ENCODE measurements at regions not wholly inside any gene's neighbourhood (a gene's known extent, or its start where the extent isn't known, plus 50 kb on each side); places are given as distances from the start of the nearest gene placed in this dataset.
"Not testable (repeated sequence)": the region's sequence is repeated elsewhere in the genome, so short reads cannot be mapped to it uniquely, and the experiment has no call there.

- no peak overlapping the region for H3K27ac ChIP-seq (ENCODE audit: low read depth in 1 of 2, low read length in 2 of 2)
- H3K27me3 ChIP-seq (ENCODE audit: control insufficient read depth in 4 of 4, insufficient read depth in 4 of 4, low read length in 3 of 4), result no peaks in the 10 kb centered on the region
- H3K9me3 ChIP-seq (ENCODE audit: control insufficient read depth in 4 of 4, low read length in 3 of 4), result peaks cover 0 to 3% (median 0%) of the 10 kb centered on the region in 4 donors
- no peak overlapping the region for H3K4me3 ChIP-seq (ENCODE audit: low read depth in 1 of 3, low read length in 3 of 3)
- WGBS, result 39% methylated on average over 2 of the region's 2 CpGs
- TF ChIP-seq JUND (IDR thresholded peaks at IDR 0.05) (no peak), ZBTB33 (IDR thresholded peaks at IDR 0.05) (no peak), EGR1 (IDR thresholded peaks at IDR 0.05; ENCODE audit: low read depth in 2 of 2) (no peak)
- H3K36me3 ChIP-seq (ENCODE audit: control insufficient read depth in 4 of 4, insufficient read depth in 3 of 4, low read depth in 1 of 4, low read length in 3 of 4), result no peaks in the 10 kb centered on the region
- no peaks in the 10 kb centered on the region for H3K4me1 ChIP-seq (ENCODE audit: control insufficient read depth in 4 of 4, insufficient read depth in 4 of 4, low read length in 3 of 4)
- no peak overlapping the region for H3K9ac ChIP-seq (ENCODE audit: low read depth in 1 of 2, low read length in 2 of 2)
- no peak for DNase-seq (ENCODE audit: low spot score)
These were observed 1332.0 kb upstream of the PCDH20 start for GRCh38 chr13:62747629-62748028.

- Histone ChIP-seq H3K4me3 (ENCODE audit: low read depth in 1 of 3, low read length in 3 of 3) (no peak overlapping the region), H3K27ac (ENCODE audit: low read depth in 1 of 2, low read length in 2 of 2) (no peak overlapping the region), H3K4me1 (ENCODE audit: control insufficient read depth in 4 of 4, insufficient read depth in 4 of 4, low read length in 3 of 4) (no peaks in the 10 kb centered on the region), H3K27me3 (ENCODE audit: control insufficient read depth in 4 of 4, insufficient read depth in 4 of 4, low read length in 3 of 4) (no peaks in the 10 kb centered on the region), H3K36me3 (ENCODE audit: control insufficient read depth in 4 of 4, insufficient read depth in 3 of 4, low read depth in 1 of 4, low read length in 3 of 4) (no peaks in the 10 kb centered on the region), H3K9ac (ENCODE audit: low read depth in 1 of 2, low read length in 2 of 2) (no peak overlapping the region), H3K9me3 (ENCODE audit: control insufficient read depth in 4 of 4, low read length in 3 of 4) (peaks cover 0 to 3% (median 0%) of the 10 kb centered on the region in 4 donors)
- 85% methylated on average over 2 of the region's 2 CpGs for WGBS
- TF ChIP-seq CTCF (IDR thresholded peaks at IDR 0.05; ENCODE audit: low read depth, low read length, missing input control) (no peak), REST (IDR thresholded peaks at IDR 0.05) (no peak), FOXA2 (IDR thresholded peaks at IDR 0.05) (no peak), NR2F2 (IDR thresholded peaks at IDR 0.05) (no peak)
- no peak for DNase-seq (ENCODE audit: low spot score)
These were observed 1331.5 kb upstream of the PCDH20 start for GRCh38 chr13:62747152-62747551.

GRCh38 chr13:62729746-62730145 lies 1314.1 kb upstream of the PCDH20 start:
- not testable (repeated sequence) for H3K9ac ChIP-seq (ENCODE audit: low read depth in 1 of 2, low read length in 2 of 2); H3K27ac ChIP-seq (ENCODE audit: low read depth in 1 of 2, low read length in 2 of 2); DNase-seq (ENCODE audit: low spot score); H3K27me3 ChIP-seq (ENCODE audit: control insufficient read depth in 4 of 4, insufficient read depth in 4 of 4, low read length in 3 of 4); H3K4me3 ChIP-seq (ENCODE audit: low read depth in 1 of 3, low read length in 3 of 3); H3K36me3 ChIP-seq (ENCODE audit: control insufficient read depth in 4 of 4, insufficient read depth in 3 of 4, low read depth in 1 of 4, low read length in 3 of 4); H3K9me3 ChIP-seq (ENCODE audit: control insufficient read depth in 4 of 4, low read length in 3 of 4); H3K4me1 ChIP-seq (ENCODE audit: control insufficient read depth in 4 of 4, insufficient read depth in 4 of 4, low read length in 3 of 4)
- WGBS, result 83% methylated on average over 9 of the region's 9 CpGs

Data from liver (tissue), 8 donors.